H1 (cell line): ENCODE measurements at regions not wholly inside any gene's neighbourhood (a gene's known extent, or its start where the extent isn't known, plus 50 kb on each side); places are given as distances from the start of the nearest gene placed in this dataset.

Experiments used
- CTCF ChIP-seq, 3 experiments: IDR thresholded peaks; 1 replicate in 2 of 3; 2 replicates in 1 of 3; pipeline versions ENCODE4 v1.5.1 to v1.6.1; 2011; ENCODE audit warnings: low read length in 3 of 3, mild to moderate bottlenecking in 3 of 3, inconsistent platforms in 2 of 3, low read depth in 1 of 3, moderate library complexity in 1 of 3; ENCODE audit not compliant: insufficient read depth in 1 of 3; ENCODE audit errors: control extremely low read depth in 1 of 3
- EP300 ChIP-seq, 2 experiments: IDR thresholded peaks; 1 replicate in 1 of 2; 2 replicates in 1 of 2; pipeline ENCODE4 v1.6.1; 2011 to 2012; ENCODE audit warnings: low read depth in 2 of 2, low read length in 2 of 2, mild to moderate bottlenecking in 2 of 2, borderline replicate concordance in 1 of 2, inconsistent platforms in 1 of 2, moderate library complexity in 1 of 2
- KDM5A ChIP-seq: fragments of 200-600 bp; IDR thresholded peaks from 2 replicates; pipeline ENCODE4 v1.7.1; 2012; ENCODE audit warnings: mild to moderate bottlenecking, low read length, inconsistent platforms, mixed read lengths
- NRF1 ChIP-seq: IDR thresholded peaks from 2 replicates; pipeline ENCODE4 v1.6.1; 2011; ENCODE audit warnings: mild to moderate bottlenecking, low read depth, low read length, improper control_type of control experiment
- POLR2AphosphoS5 ChIP-seq: IDR thresholded peaks from 2 replicates; pipeline ENCODE4 v1.6.1; 2011; ENCODE audit warnings: low read depth, low read length
- RAD21 ChIP-seq, 2 experiments: IDR thresholded peaks in 1 of 2; conservative IDR thresholded peaks in 1 of 2; 2 replicates each; pipeline ENCODE4 v1.6.1; 2011; ENCODE audit warnings: low read depth in 2 of 2, low read length in 2 of 2, improper control_type of control experiment in 1 of 2, inconsistent platforms in 1 of 2, mild to moderate bottlenecking in 1 of 2, moderate library complexity in 1 of 2
- RNF2 ChIP-seq: fragments of 200-900, 300-1000 bp; sonication (generic); IDR thresholded peaks from 2 replicates; pipeline ENCODE4 v1.7.1; 2016; ENCODE audit warnings: borderline replicate concordance, low read depth, mild to moderate bottlenecking, antibody characterized with exemption, low read length; ENCODE audit not compliant: poor library complexity, severe bottlenecking; ENCODE audit errors: missing control alignments
- SIN3A ChIP-seq, 2 experiments: IDR thresholded peaks in 1 of 2; conservative IDR thresholded peaks in 1 of 2; 2 replicates each; pipeline ENCODE4 v1.6.1; 2011 to 2012; ENCODE audit warnings: low read length in 2 of 2, improper control_type of control experiment in 1 of 2, low read depth in 1 of 2, mild to moderate bottlenecking in 1 of 2
- ZNF274 ChIP-seq: IDR thresholded peaks from 2 replicates; pipeline ENCODE4 v1.7.0; 2012; ENCODE audit warnings: low read length, borderline replicate concordance; ENCODE audit errors: extremely low read depth
- TF ChIP-seq, protein P1 (sequence below): IDR thresholded peaks from 2 replicates; pipeline ENCODE4 v1.6.1; 2012; ENCODE audit warnings: inconsistent platforms

GRCh38 chr3:7950890-7951289 lies 550.7 kb upstream of the LMCD1 start:
- TF ChIP-seq, protein P1, sequence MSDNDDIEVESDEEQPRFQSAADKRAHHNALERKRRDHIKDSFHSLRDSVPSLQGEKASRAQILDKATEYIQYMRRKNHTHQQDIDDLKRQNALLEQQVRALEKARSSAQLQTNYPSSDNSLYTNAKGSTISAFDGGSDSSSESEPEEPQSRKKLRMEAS: no peak
- no peak for TF ChIP-seq CTCF (IDR thresholded peaks at IDR 0.05; ENCODE audit: control extremely low read depth in 1 of 3, insufficient read depth in 1 of 3, low read depth in 1 of 3, low read length in 3 of 3)
- no peak for TF ChIP-seq NRF1
- TF ChIP-seq POLR2AphosphoS5: no peak
- no peak for TF ChIP-seq SIN3A (conservative IDR thresholded peaks at IDR 0.05 in 1 of 2, IDR thresholded peaks at IDR 0.05 in 1 of 2; ENCODE audit: low read depth in 1 of 2, low read length in 2 of 2)
- TF ChIP-seq ZNF274: no peak
- no peak for TF ChIP-seq EP300 (IDR thresholded peaks at IDR 0.05; ENCODE audit: borderline replicate concordance in 1 of 2, low read depth in 2 of 2, low read length in 2 of 2)
- no peak for TF ChIP-seq KDM5A
- TF ChIP-seq RAD21 (IDR thresholded peaks at IDR 0.05 in 1 of 2, conservative IDR thresholded peaks at IDR 0.05 in 1 of 2; ENCODE audit: low read depth in 2 of 2, low read length in 2 of 2): no peak
- no peak for TF ChIP-seq RNF2
